ENCODE measurements at regions not wholly inside any gene's neighbourhood (a gene's known extent, or its start where the extent isn't known, plus 50 kb on each side); places are given as distances from the start of the nearest gene placed in this dataset.

DNA sequence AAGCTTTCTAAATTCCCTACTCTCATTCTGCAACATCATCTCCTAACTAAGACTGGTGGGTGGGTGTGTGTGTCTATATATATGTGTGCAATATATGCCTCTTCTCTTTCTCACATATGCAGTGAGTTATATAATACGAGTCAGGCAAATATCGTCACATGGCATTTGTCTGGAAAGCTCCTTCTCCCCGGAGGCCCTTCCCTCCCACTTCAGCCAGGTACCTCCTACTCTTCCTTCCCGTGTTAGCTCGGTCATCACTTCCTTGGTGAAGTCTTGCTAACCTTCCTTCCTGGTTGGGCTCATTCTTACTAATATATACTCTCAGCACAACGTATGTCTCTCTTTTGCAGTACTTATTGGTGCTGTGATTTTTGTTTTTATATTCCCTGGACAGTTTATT, 66.4 kb upstream of the NCK2 start:
- no peak overlapping the region for H2AFZ ChIP-seq (replicated peaks)
- H3K79me2 ChIP-seq (ENCODE audit: low read depth), result no peaks in the 10 kb centered on the region
- H3K36me3 Mint-ChIP-seq, result no peaks in the 10 kb centered on the region
- peaks cover 15% of the 10 kb centered on the region for H3K4me1 ChIP-seq
- H3K4me2 ChIP-seq, result no peak overlapping the region
- no peaks in the 10 kb centered on the region for H3K9me3 Mint-ChIP-seq
- no peaks in the 10 kb centered on the region for H3F3A ChIP-seq (ENCODE audit: low read depth)
- peaks cover 21% of the 10 kb centered on the region for H3K4me1 Mint-ChIP-seq
- H3K4me3 Mint-ChIP-seq, result no peak overlapping the region
- peaks cover 6% of the 10 kb centered on the region for H3K27me3 Mint-ChIP-seq (ENCODE audit: insufficient read depth, low read depth)
- no peak for TF ChIP-seq EZH2 (IDR thresholded peaks at IDR 0.05)
- no peak for TF ChIP-seq EZH2phosphoT487 (IDR thresholded peaks at IDR 0.05)
- TF ChIP-seq, protein P1, sequence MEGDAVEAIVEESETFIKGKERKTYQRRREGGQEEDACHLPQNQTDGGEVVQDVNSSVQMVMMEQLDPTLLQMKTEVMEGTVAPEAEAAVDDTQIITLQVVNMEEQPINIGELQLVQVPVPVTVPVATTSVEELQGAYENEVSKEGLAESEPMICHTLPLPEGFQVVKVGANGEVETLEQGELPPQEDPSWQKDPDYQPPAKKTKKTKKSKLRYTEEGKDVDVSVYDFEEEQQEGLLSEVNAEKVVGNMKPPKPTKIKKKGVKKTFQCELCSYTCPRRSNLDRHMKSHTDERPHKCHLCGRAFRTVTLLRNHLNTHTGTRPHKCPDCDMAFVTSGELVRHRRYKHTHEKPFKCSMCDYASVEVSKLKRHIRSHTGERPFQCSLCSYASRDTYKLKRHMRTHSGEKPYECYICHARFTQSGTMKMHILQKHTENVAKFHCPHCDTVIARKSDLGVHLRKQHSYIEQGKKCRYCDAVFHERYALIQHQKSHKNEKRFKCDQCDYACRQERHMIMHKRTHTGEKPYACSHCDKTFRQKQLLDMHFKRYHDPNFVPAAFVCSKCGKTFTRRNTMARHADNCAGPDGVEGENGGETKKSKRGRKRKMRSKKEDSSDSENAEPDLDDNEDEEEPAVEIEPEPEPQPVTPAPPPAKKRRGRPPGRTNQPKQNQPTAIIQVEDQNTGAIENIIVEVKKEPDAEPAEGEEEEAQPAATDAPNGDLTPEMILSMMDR (IDR thresholded peaks at IDR 0.05), result no peak
- H3K9ac ChIP-seq, result no peak overlapping the region
- no peaks in the 10 kb centered on the region for H4K20me1 ChIP-seq (ENCODE audit: low read depth)
- H3K27ac Mint-ChIP-seq, result no peak overlapping the region
- no peaks in the 10 kb centered on the region for H3K36me3 ChIP-seq
- H3K27ac ChIP-seq, result no peak overlapping the region
- H3K27me3 ChIP-seq, result no peaks in the 10 kb centered on the region
- no peak overlapping the region for H3K4me3 ChIP-seq
- DNase-seq (ENCODE audit: low spot score), result no peak
- no peaks in the 10 kb centered on the region for H3K9me3 ChIP-seq (ENCODE audit: low read depth)

GRCh38 chr2:105677901-105678300, 66.8 kb upstream of the NCK2 start:
- Histone ChIP-seq H3K36me3 (no peaks in the 10 kb centered on the region), H3K4me2 (no peak overlapping the region), H3K79me2 (ENCODE audit: low read depth) (no peaks in the 10 kb centered on the region), H3K4me1 (peaks cover 15% of the 10 kb centered on the region), H2AFZ (replicated peaks) (no peak overlapping the region), H3K27ac (no peak overlapping the region), H3K9me3 (ENCODE audit: low read depth) (no peaks in the 10 kb centered on the region), H3K27me3 (no peaks in the 10 kb centered on the region), H3K4me3 (no peak overlapping the region), H4K20me1 (ENCODE audit: low read depth) (no peaks in the 10 kb centered on the region), H3F3A (ENCODE audit: low read depth) (no peaks in the 10 kb centered on the region), H3K9ac (no peak overlapping the region)
- Mint-ChIP-seq H3K36me3 (no peaks in the 10 kb centered on the region), H3K4me1 (peaks cover 21% of the 10 kb centered on the region), H3K27ac (no peak overlapping the region), H3K9me3 (no peaks in the 10 kb centered on the region), H3K4me3 (no peak overlapping the region), H3K27me3 (ENCODE audit: insufficient read depth, low read depth) (peaks cover 6% of the 10 kb centered on the region)
- TF ChIP-seq, protein P1 (IDR thresholded peaks at IDR 0.05), result no peak
- TF ChIP-seq EZH2 (IDR thresholded peaks at IDR 0.05) (no peak), EZH2phosphoT487 (IDR thresholded peaks at IDR 0.05) (no peak)
- no peak for DNase-seq (ENCODE audit: low spot score)

GRCh38 chr2:105675841-105676240, 68.9 kb upstream of the NCK2 start:
- Mint-ChIP-seq H3K27me3 (ENCODE audit: insufficient read depth, low read depth) (peaks cover 6% of the 10 kb centered on the region), H3K4me3 (no peak overlapping the region), H3K4me1 (peaks cover 24% of the 10 kb centered on the region), H3K27ac (no peak overlapping the region), H3K36me3 (no peaks in the 10 kb centered on the region), H3K9me3 (no peaks in the 10 kb centered on the region)
- Histone ChIP-seq H3K79me2 (ENCODE audit: low read depth) (no peaks in the 10 kb centered on the region), H3F3A (ENCODE audit: low read depth) (no peaks in the 10 kb centered on the region), H3K27me3 (no peaks in the 10 kb centered on the region), H3K36me3 (no peaks in the 10 kb centered on the region), H3K9ac (no peak overlapping the region), H3K9me3 (ENCODE audit: low read depth) (no peaks in the 10 kb centered on the region), H3K27ac (no peak overlapping the region), H4K20me1 (ENCODE audit: low read depth) (no peaks in the 10 kb centered on the region), H2AFZ (replicated peaks) (no peak overlapping the region), H3K4me2 (peak overlapping the region; percentile 14), H3K4me1 (peaks cover 15% of the 10 kb centered on the region), H3K4me3 (no peak overlapping the region)
- no peak for TF ChIP-seq EZH2 (IDR thresholded peaks at IDR 0.05)
- TF ChIP-seq, protein P1 (IDR thresholded peaks at IDR 0.05), result no peak
- no peak for TF ChIP-seq EZH2phosphoT487 (IDR thresholded peaks at IDR 0.05)
- DNase-seq (ENCODE audit: low spot score), result peak; percentile 37
